Heart right ventricle (tissue), 16 donors: ENCODE measurements at regions not wholly inside any gene's neighbourhood (a gene's known extent, or its start where the extent isn't known, plus 50 kb on each side); places are given as distances from the start of the nearest gene placed in this dataset.

Source experiments
- ATAC-seq, 8 donors: fragments of 200-7000 bp; cut with Tn5 transposase; one replicate each; pipeline ENCODE4 v1.9.1; 2020; ENCODE audit warnings: mild to moderate bottlenecking in 8 of 8, moderate library complexity in 8 of 8, moderate number of reproducible peaks in 1 of 8
- DNase-seq, 2 donors: peaks; one replicate each; pipeline ENCODE4 v3.0.0-alpha.2; 2020
- H3K27ac ChIP-seq, 10 donors: fragments of 200-600 bp; sonication (generic) in 2 of 10; one replicate each; pipeline versions ENCODE4 v1.5.0 to v1.8.0; 2020 to 2022; ENCODE audit warnings: mild to moderate bottlenecking in 3 of 10
- H3K27me3 ChIP-seq, 7 donors: fragments of 200-600 bp; one replicate each; pipeline ENCODE4 v1.8.0; 2021 to 2022; ENCODE audit warnings: mild to moderate bottlenecking in 2 of 7
- H3K36me3 ChIP-seq, 9 donors: fragments of 200-600 bp; sonication (generic) in 1 of 9; one replicate each; pipeline versions ENCODE4 v1.5.0 to v1.8.0; 2020 to 2022; ENCODE audit warnings: mild to moderate bottlenecking in 2 of 9
- H3K4me1 ChIP-seq, 9 donors: fragments of 200-600 bp; sonication (generic) in 1 of 9; one replicate each; pipeline versions ENCODE4 v1.5.0 to v1.8.0; 2020 to 2022; ENCODE audit warnings: mild to moderate bottlenecking in 4 of 9
- H3K4me3 ChIP-seq, 10 donors: fragments of 200-600 bp; sonication (generic) in 2 of 10; one replicate each; pipeline versions ENCODE4 v1.5.0 to v1.8.0; 2020 to 2022; ENCODE audit warnings: mild to moderate bottlenecking in 7 of 10, moderate library complexity in 2 of 10
- H3K9me3 ChIP-seq, 11 donors: fragments of 200-600 bp in 10 of 11; sonication (generic) in 2 of 11; one replicate each; pipeline versions ENCODE4 v1.5.0 to v1.8.0; 2013 to 2022; ENCODE audit warnings: mild to moderate bottlenecking in 2 of 11, control low read depth in 1 of 11, moderate library complexity in 1 of 11
- CTCF ChIP-seq, 9 donors: fragments of 200-600 bp; sonication (generic) in 2 of 9; IDR thresholded peaks; one replicate each; pipeline versions ENCODE4 v1.5.0 to v1.8.0; 2021 to 2022; ENCODE audit warnings: antibody characterized with exemption in 9 of 9, mild to moderate bottlenecking in 5 of 9, moderate library complexity in 1 of 9
- WGBS, 2 donors: extraction: QIAGEN DNeasy Blood & Tissue Kit; methylation state at CpG; one replicate each; pipeline ENCODE4 v1.1.7; 2013; ENCODE audit warnings: inconsistent platforms in 1 of 2; 5-methylcytosine and 5-hydroxymethylcytosine counted together
- intact Hi-C, 10 donors: fragments of 100-400 bp; cut with DNase I; formaldehyde crosslinking; loops; one replicate each; pipeline versions ENCODE4 v1.11.1 to v1.14.2; 2022
- donor health status: Arrhythmogenic right ventricular cardiomyopathy.
- donor health status: ischemic (EF 13 %, LVEDD 7.1; RV severe dilation, severe dysfunction).
- donor health status: healthy with polysubstance abuse.
- donor health status: DM: no; HTN: yes; CAD: no.
- donor health status: DM: no; HTN: no; CAD: no.
- donor health status: ischemic (EF 25% LVEDD 6.9; RV normal size, moderate dysfunction).
- donor health status: ischemic (EF 25% LVEDD 5.7; RV mildly dilated, moderate dysfunction).
- donor health status: healthy.
- donor health status: DM: yes; HTN: yes; CAD: no.
- donor health status: Ischemic cardiomyopathy.
- donor health status: ischemic (EF 35%, LVEDD 5.7; RV mildly dilated, moderate dysfunction).
- donor health status: nonischemic (EF 11% LVEDD 7.7; RV severe dilation, severe dysfunction).
- donor health status: DM: yes; HTN: yes; CAD: no.
- donor health status: PGD.
- donor health status: ischemic (EF 29% LVEDD 5.4; RV normal size, mild dysfunction).
- donor health status: nonischemic (EF 23%, LVEDD 6.1; RV moderate dilation, normal function).

GRCh38 chr12:77734214-77734883, 96.3 kb upstream of the NAV3 start:
- 89 to 95% methylated on average over 4 of the region's 4 CpGs for WGBS, 2 donors
- no peaks in the 10 kb centered on the region for H3K36me3 ChIP-seq
- H3K27ac ChIP-seq, result no peak overlapping the region
- no peak overlapping the region for H3K4me3 ChIP-seq
- no peak for TF ChIP-seq CTCF (IDR thresholded peaks at IDR 0.05)
- H3K9me3 ChIP-seq, result peaks cover 0 to 13% (median 6%) of the 10 kb centered on the region in 11 donors
- DNase-seq, result no peak
- H3K4me1 ChIP-seq, result no peaks in the 10 kb centered on the region
- intact Hi-C loops, result no loop called here
- no peak for ATAC-seq
- no peaks in the 10 kb centered on the region for H3K27me3 ChIP-seq

GRCh38 chr12:77728018-77728417, 102.7 kb upstream of the NAV3 start:
- peaks cover 0 to 14% (median 3%) of the 10 kb centered on the region in 9 donors for H3K4me1 ChIP-seq
- intact Hi-C loops, result loop anchor here in 3 of 10 donors (5.0 to 10.0 kb wide), 3 partner anchors 127 to 199 kb away; no protein-coding TSS in a partner anchor
- H3K9me3 ChIP-seq, result no peaks in the 10 kb centered on the region
- H3K27ac ChIP-seq, result peak overlapping the region in 2 of 10 donors; percentile 25 to 32
- no peaks in the 10 kb centered on the region for H3K36me3 ChIP-seq
- no peak for TF ChIP-seq CTCF (IDR thresholded peaks at IDR 0.05)
- H3K4me3 ChIP-seq, result no peak overlapping the region
- no peak for DNase-seq
- no peak for ATAC-seq
- H3K27me3 ChIP-seq, result no peaks in the 10 kb centered on the region
- 85 to 86% methylated on average over 2 of the region's 2 CpGs for WGBS, 2 donors

GRCh38 chr12:77727442-77728001, 103.2 kb upstream of the NAV3 start:
- peak in 7 of 8 donors; percentile 26 to 72 (median 37) for ATAC-seq

DNA sequence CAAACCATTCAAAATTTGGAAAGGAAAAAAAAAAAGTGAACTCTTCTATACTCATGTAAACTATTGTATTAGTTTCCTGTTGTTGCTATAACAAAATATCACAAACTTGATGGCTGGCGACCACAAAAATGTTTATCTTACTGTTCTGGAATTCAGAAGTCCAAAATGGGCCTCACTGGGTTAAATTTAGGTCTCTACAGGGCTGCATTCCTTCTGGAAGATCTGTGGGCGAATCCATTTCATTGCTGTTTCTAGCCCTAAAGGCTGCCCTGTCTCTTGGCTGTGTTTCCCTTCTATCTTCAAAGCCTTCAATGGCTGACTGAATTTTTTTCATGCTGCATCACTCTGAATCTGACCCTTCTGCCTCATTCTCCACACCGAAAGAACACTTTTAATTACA, 105.1 kb upstream of the NAV3 start:
- Histone ChIP-seq H3K36me3 (no peaks in the 10 kb centered on the region), H3K9me3 (no peaks in the 10 kb centered on the region), H3K27ac (no peak overlapping the region), H3K4me1 (peaks cover 0 to 14% (median 3%) of the 10 kb centered on the region in 9 donors), H3K4me3 (no peak overlapping the region), H3K27me3 (no peaks in the 10 kb centered on the region)
- no peak for DNase-seq
- ATAC-seq, result no peak
- no peak for TF ChIP-seq CTCF (IDR thresholded peaks at IDR 0.05)
- WGBS, 2 donors, result 90 to 92% methylated on average over 3 of the region's 3 CpGs
- intact Hi-C loops, result loop anchor here in 6 of 10 donors (2.0 to 10.0 kb wide), 4 partner anchors 129 to 202 kb away; no protein-coding TSS in a partner anchor

More at GRCh38 chr12:77727442-77728001, 103.2 kb upstream of the NAV3 start:
- Histone ChIP-seq H3K27ac (peak overlapping the region in 2 of 10 donors; percentile 25 to 32), H3K9me3 (no peaks in the 10 kb centered on the region), H3K36me3 (no peaks in the 10 kb centered on the region), H3K4me3 (no peak overlapping the region), H3K4me1 (peaks cover 0 to 14% (median 3%) of the 10 kb centered on the region in 9 donors), H3K27me3 (no peaks in the 10 kb centered on the region)
- intact Hi-C loops, result loop anchor here in 5 of 10 donors (2.0 to 10.0 kb wide), 4 partner anchors 127 to 200 kb away; no protein-coding TSS in a partner anchor
- WGBS, 2 donors, result 62 to 66% methylated on average over 4 of the region's 4 CpGs
- no peak for TF ChIP-seq CTCF (IDR thresholded peaks at IDR 0.05)
- no peak for DNase-seq
